UCSD-AML1 (cell line): ENCODE measurements at regions not wholly inside any gene's neighbourhood (a gene's known extent, or its start where the extent isn't known, plus 50 kb on each side); places are given as distances from the start of the nearest gene placed in this dataset.

Experiments
- DNase-seq: peaks from one replicate; lab custom pipeline; 2025; ENCODE audit not compliant: unreplicated experiment; lab: John Stamatoyannopoulos, UW

- DNase-seq = no peak
Observed at GRCh38 chr19:29475469-29475868, 50.3 kb upstream of the VSTM2B start.
